HG02763 (cell line): ENCODE measurements at regions not wholly inside any gene's neighbourhood (a gene's known extent, or its start where the extent isn't known, plus 50 kb on each side); places are given as distances from the start of the nearest gene placed in this dataset.
"Not testable (repeated sequence)": the region's sequence is repeated elsewhere in the genome, so short reads cannot be mapped to it uniquely, and the experiment has no call there.

ENCODE experiments used
- ATAC-seq: cut with Tn5 transposase; IDR thresholded peaks from one replicate; pipeline ENCODE4 v1.9.1; 2021; ENCODE audit warnings: mild to moderate bottlenecking, moderate library complexity; ENCODE audit not compliant: unreplicated experiment

DNA sequence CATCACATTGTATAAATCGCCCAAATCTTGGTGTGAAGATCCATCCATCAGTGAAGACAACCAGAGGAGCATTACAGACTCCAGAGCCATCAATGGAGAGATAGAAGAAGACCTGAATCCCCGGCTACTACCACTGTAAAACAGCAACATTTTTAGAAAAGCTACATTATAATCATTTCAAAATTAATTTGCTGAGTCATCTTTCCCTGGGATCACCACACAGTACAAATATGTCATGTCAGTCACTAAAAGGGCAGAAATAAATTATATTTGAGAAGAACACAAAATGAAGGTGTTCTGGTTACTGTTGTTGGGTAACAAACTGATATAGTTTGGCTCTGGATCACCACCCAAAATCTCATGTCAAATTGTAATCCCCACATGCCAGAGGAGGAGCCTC, 218.5 kb upstream of the STT3B start:
- no peak for ATAC-seq

DNA sequence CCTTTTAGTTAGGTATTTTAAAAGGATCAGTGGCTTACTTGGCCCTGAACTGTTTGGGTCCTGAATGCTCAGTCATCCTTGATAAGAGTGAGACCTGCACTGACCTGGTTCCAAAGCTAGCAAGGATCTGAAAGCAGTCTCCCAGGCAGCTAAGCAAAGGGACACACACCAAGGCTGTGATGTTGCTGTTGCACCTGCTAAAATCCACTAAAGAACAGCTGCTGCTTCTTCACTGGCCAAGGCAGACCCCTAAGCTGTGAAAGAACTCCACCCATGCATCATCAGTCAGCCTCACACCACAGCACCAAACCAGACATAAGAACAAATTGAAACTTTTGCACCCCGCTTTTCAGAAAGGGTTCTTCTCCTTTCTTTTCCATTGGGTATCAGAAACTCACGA, 213.4 kb upstream of the STT3B start:
- ATAC-seq = no peak

DNA sequence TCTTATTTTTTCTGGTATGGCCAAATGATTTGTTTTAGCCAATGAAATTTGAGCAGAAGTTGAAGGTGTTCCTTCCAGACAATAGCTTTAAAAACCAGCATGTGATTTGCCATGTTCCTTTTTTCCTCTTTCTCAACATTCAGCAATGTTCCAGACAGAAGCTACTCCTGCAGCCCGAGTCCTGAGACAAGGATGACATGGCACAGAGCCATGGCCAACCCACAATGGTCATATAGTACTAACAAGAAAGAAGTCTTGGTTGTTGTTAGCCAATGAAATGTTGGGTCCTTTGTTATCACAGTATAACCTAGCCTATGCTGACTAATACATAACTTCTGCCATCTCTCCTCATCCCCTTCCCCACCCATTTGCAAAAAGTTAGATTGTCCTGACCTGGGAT, 211.1 kb upstream of the STT3B start:
- no peak for ATAC-seq

DNA sequence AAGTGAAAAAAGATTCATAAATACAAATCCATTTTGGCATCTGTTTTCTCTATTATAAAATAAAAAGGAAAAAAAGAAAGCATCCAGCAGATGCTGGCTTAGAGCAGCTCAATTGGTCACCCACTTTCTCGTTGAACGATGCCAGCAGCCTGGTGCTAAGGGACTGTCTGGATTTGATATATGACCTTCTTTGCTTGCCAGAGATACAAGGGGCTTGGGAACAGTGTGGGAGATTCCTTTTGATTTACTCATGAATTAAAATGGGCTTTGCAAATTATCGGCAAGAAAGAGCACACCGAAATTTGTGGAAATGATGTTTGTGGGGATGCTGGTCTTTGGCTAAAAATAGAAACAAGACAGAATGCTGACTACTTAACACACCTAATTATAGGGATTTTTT, 210.3 kb upstream of the STT3B start:
- no peak for ATAC-seq

- not testable (repeated sequence) for ATAC-seq
Measured at GRCh38 chr3:31327826-31328357, 204.8 kb upstream of the STT3B start.

GRCh38 chr3:31331278-31331677, 201.4 kb upstream of the STT3B start:
- no peak for ATAC-seq

- no peak for ATAC-seq
Measured at GRCh38 chr3:31341130-31341529, 191.6 kb upstream of the STT3B start.

DNA sequence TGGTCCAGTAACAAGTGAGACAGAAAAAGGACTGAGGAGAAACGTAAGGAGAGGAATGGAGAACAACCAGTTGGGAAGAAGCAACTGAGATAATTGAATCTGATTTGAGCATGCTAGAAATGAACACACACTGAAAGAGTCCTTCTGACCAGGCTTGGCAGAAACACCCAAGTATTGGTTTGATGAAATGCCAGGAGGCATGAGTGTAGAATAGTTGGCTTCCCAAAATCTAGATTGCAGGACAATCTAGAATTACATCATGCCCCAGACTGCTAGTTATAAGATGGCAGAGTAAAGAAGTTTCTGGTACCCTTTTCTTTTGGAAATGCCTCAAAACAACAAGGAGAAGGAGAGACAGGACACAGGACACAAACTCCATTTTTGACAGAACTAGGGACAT, 189.7 kb upstream of the STT3B start:
- ATAC-seq = no peak

- ATAC-seq = no peak
Measured at GRCh38 chr3:31345581-31345980, 187.1 kb upstream of the STT3B start.

DNA sequence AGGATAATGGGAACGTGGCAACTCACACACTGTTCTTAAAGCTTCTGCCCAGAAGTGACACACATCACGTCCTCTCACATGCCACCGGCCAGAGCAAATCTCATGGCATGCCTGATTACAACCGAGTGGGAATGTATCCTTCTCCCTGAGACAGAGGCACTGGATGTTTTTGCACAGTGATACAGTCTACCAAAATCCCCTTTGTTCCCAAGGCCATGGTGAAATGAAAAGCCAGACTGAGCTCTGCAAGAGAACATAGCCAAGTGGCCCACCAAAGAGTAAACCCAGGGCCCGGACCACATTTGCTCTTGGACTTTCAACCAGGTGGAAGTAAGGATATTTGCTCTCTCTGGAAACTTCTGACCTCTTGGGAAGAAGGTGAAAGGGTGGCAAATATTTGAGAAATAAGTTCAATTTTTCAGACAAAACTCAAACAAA, 186.2 kb upstream of the STT3B start:
- no peak for ATAC-seq

DNA sequence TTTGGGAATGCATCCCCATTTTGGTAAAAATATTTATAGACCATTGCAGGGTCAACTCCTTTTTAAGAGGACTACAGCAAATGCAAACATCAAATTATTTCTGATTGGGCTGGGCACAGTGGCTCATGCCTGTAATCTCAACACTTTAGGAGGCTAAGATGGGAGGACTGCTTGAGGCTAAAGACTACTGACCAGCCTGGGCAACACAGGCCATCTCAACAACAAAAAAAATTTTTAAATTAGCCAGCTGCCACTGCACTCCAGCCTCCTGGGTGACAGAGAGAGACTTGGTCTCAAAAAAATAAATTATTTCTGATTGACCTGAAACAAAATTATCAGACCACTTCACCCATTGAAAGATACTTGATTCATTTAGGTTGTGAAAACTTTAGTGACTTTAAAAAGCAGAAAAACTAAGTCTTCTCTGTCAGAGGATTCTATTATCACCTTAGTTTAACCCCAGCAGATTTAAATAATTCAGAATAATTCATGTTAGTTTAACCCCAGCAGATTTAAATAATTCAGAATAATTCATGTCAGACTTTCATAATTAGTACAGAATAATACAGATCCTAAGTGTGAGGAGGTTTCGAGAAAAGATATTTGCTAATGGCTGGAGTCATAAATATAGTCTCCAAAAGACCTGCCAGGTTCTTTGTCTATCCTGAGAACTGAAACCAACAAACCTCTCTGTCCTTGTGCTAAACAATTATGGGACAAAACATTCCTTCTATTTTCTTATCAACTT, 183.6 kb upstream of the STT3B start:
- no peak for ATAC-seq

- ATAC-seq = no peak
Measured at GRCh38 chr3:31350307-31350706, 182.4 kb upstream of the STT3B start.

DNA sequence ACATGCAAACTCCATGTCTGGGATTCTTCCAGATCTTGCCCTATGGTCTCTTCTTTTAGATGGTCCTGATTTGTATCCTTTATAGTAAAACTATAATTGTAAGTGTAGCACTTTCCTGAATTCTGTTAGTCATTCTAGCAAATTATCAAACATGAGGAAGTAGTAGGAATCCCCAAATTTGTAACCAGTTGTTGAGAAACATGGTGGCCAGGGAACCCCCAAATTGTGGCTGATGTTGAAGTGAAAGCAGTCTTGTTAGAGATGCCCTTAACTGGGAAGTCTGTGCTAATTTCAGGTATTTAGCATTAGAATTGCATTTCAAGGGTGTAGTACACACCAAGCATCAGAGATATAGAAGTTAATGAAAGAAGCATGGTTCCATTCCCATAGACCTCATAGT, 180.4 kb upstream of the STT3B start:
- no peak for ATAC-seq

- ATAC-seq = no peak
Measured at GRCh38 chr3:31353166-31353565, 179.6 kb upstream of the STT3B start.

DNA sequence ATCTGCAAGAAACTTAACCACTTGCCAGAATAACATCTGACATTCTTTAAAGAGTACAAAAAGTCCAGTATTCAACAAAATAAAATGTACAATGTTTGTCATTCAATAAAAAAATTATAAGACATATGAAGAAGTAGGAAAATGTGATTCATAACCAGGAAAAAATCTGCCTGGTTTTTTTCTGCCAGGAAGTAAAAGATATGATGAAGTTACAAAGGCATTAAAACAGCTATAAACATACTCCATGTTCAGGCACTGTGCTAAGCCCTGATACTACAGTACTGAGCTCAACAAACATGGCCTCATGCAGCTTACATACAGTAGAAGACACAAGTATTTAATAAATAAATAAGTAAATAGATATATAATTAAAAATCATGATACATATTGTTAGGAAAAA, 178.4 kb upstream of the STT3B start:
- no peak for ATAC-seq

DNA sequence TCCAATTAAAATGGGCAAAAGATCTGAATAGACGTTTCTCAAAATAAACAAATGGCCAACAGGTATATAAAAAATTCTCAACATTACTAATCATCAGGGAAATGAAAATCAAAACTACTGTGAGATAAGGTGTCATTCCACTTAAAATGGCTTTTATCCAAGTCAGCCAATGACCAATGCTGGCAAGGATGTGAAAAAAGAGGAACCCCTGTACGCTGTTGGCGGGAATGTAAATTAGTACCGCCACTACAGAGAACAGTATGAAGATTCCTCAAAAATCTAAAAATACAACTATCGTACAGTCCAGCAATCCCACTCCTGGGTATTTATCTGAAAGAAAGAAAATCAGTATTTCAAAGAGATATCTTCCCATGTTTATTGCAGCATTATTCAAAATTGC, 176.9 kb upstream of the STT3B start:
- no peak for ATAC-seq

GRCh38 chr3:31356941-31357340, 175.8 kb upstream of the STT3B start:
- no peak for ATAC-seq

DNA sequence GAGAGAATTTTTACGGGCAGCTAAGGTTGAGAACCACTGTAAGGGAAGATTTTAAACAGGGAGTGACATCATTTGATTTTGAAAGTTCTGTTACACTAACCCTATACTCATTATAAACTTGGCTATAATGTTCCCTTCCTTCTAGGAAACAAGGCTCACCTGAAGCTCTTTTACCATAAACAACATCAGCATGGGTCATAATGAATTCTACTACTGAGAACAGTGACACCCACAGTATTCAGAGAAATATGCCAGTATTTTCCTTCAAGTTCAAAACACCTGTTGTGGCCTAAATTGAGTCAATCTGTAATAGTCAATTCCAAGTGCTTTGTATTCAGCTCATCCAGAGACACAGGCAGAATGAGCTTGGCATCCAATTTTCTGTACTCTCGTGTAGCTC, 175.3 kb upstream of the STT3B start:
- ATAC-seq = no peak

GRCh38 chr3:31358473-31359070, 174.2 kb upstream of the STT3B start:
- no peak for ATAC-seq

- ATAC-seq = no peak
Measured at GRCh38 chr3:31361371-31362273, 171.1 kb upstream of the STT3B start.

DNA sequence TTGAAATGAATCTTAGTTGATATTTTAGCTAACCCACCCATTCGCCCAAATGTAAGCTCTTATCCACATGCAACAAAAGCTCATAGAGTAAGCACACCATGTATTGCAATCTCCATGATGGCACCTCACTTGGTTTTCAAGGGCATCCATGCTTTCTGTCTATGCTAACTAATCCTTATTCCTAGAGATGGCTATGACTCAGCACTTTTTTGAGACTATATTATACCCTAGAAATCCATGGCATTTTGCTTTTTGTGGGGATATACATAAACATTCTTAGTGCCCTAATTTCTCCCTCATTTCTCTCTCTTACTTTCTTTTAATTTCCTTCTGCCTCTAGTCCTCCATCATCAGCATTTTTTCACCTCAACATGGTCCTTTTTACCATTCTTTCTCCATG, 168.5 kb upstream of the STT3B start:
- no peak for ATAC-seq

DNA sequence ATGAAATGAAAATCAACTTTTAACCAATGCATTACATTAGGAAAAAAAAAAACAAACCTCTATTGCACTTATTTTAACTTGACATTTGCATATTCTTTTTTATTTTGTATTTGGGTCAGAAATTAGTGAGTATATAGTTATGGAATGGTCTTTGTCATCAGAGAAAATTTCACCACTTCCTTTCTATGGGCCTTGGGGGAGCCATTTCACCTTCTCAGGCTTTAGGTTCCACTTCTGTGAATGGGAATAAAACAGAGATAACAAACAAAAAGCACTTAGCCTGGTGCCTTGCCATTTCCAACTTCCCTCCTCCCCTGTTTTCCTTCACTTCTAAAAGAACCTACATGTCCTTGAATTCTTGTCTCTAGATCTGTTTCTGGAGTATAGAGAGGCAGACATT, 168.0 kb upstream of the STT3B start:
- no peak for ATAC-seq
